ENCODE measurements at regions not wholly inside any gene's neighbourhood (a gene's known extent, or its start where the extent isn't known, plus 50 kb on each side); places are given as distances from the start of the nearest gene placed in this dataset.

- no peak for ATAC-seq (ENCODE audit: poor library complexity)
- intact Hi-C loops (cut with DNase I): no loop called here
- DNase-seq: no peak
Observed at GRCh38 chrX:17206584-17206983, 168.4 kb upstream of the NHS start.

DNA sequence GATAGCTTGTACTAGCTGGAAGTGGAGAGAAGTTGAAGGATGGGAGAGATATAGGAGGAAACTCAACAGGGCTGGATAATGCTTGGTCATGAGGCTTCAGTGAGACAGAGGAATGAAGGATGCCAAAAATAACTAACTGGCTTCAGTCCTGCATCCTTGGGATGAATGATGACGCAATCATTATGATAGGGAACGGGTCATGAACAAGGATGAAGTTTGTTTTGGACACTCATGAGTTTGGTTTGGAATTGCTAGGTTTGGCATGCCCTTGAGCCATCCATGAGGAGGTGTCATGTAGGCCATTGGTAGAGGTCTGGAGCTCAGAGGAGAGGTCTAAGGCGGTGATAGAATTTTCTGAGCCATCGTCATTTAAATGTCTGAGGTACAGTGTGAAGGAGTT lies 160.0 kb upstream of the NHS start:
- intact Hi-C loops (cut with DNase I): no loop called here
- no peak for ATAC-seq (ENCODE audit: poor library complexity)
- DNase-seq: no peak

DNA sequence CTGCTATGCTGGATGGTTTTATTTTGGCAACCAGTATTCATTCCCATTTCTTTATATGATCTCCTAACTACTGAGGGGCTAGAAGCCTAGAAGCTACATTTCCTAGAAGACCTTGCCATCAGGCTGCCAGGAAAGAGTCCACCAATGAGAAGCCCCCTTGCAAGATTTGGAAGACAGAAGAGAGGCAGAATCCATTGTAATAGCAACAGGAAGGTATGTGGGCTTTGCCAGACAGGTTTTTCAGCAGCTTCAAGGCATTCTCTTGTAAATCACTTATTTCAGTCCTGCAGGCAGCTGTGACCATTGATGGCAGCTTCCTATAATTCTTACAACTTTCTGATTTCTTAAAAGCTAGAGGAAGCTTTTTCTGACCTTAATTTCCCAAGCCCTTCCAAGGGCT lies 148.3 kb upstream of the NHS start:
- no peak for DNase-seq
- ATAC-seq (ENCODE audit: poor library complexity): no peak
- intact Hi-C loops (cut with DNase I): no loop called here

GRCh38 chrX:17237146-17237545 lies 137.9 kb upstream of the NHS start:
- DNase-seq (no peak), ATAC-seq (ENCODE audit: poor library complexity) (no peak)
- intact Hi-C loops (cut with DNase I): no loop called here

GRCh38 chrX:17242470-17242869 lies 132.5 kb upstream of the NHS start:
- ATAC-seq (ENCODE audit: poor library complexity): no peak
- intact Hi-C loops (cut with DNase I): loop anchor here (5.0 to 10.0 kb wide), 3 partner anchors 132 to 450 kb away; partner anchors contain the start of gene NHS
- DNase-seq: no peak

- intact Hi-C loops (cut with DNase I): loop anchor here (10.0 kb wide), 1 partner anchor 128 kb away; the partner anchor contains the start of gene NHS
- DNase-seq (no peak), ATAC-seq (ENCODE audit: poor library complexity) (no peak)
Observed at GRCh38 chrX:17247144-17247543, 127.9 kb upstream of the NHS start.

GRCh38 chrX:17262123-17262522 lies 112.9 kb upstream of the NHS start:
- intact Hi-C loops (cut with DNase I): no loop called here
- ATAC-seq (ENCODE audit: poor library complexity) (no peak), DNase-seq (no peak)

DNA sequence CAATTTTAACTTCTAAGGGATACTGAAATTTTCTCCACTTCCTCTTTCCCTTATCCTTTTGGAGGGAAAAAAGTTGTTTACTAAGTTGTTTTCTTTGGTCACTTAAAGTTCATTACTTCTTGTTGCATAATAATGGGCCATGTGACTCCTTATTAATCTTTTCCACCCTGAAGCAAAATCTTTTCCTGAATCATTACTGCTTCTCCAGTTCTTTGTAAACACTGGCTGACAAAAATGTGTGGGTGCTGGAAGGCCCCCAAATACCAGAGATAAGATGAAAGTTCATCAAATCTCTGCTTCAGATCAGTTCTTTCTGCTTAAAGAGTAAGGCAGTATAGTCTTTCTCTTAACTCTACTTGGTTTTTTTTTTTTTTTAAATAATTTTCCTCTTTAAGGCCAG lies 108.9 kb upstream of the NHS start:
- no peak for ATAC-seq (ENCODE audit: poor library complexity)
- intact Hi-C loops (cut with DNase I): no loop called here

GRCh38 chrX:17278961-17279360 lies 96.0 kb upstream of the NHS start:
- DNase-seq: no peak
- intact Hi-C loops (cut with DNase I): no loop called here
- no peak for ATAC-seq (ENCODE audit: poor library complexity)

More for the DNA sequence above, 108.9 kb upstream of the NHS start:
- no peak for DNase-seq

DNA sequence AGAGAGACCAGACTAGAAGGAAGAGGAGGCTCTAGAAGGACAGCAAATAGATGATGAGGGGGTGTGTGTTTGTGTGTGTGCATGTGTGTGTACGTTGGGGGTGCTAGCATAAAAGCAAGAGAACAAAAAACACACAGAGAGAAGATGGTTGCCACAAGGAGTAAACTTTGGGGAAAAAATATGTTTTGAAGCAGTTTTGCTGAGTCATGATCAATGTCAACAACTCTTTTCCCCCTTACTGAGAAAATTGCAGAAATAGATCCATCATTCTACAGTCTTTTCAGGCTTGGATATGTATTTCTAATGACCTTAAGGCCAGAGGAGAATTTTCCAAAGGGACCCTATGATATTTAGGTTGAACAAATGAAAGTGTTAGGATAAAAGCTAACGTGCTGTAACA lies 89.0 kb upstream of the NHS start:
- no peak for ATAC-seq (ENCODE audit: poor library complexity)
- no peak for DNase-seq
- intact Hi-C loops (cut with DNase I): no loop called here

DNA sequence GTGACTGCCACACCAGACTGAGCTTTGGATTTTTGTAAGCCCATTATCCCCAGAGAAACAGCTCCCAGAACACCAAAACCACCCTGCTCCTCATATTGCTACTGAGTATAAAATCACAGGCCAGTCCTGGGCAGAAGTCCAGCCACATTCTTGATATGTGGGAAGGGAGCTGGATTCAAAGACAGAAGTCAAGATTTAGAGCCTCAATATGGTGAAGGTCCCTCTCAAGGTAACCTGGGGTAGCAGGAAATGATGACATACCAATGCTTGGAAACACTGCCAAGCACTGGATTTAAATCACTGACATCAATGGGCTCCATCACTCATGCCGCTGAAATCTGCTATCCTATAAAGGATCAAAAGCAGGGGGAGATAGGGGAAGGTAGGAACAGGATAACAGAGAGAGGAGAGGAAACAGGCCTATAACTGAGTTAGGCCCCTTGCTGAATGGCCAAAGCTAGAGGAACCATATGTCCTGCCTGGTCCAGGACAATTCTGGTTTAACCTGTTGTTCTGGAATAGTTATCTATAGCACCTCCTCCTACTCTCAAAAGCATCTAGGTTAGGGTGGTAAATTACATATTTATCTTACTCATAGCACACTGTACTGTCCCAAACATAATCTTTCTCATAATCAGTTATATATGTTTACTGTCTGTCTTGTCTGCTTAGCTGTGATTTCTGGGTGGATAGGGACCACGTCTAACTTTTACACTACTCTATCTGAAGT lies 83.7 kb upstream of the NHS start:
- intact Hi-C loops (cut with DNase I): no loop called here
- DNase-seq (no peak), ATAC-seq (ENCODE audit: poor library complexity) (no peak)

DNA sequence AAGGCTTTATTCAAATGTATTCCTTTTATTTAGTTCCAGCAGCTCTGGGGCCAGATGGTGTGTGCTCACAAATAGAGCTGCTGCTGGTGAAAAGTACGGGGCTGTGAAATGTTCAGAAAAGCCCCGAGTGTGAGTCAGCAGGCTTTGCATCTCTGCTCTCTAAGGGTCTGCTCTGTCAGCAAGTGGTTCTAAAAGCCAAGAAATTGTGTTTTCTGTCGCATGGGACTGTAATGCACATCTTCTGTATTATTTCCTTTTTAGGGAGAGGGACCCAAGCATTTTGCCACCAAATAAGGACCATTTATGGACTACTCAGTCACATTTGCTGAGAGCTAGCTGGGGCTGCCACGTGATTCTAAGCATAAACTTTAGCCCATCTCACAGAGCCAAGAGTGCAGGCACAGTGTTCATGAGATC lies 82.9 kb upstream of the NHS start:
- ATAC-seq (ENCODE audit: poor library complexity) (no peak), DNase-seq (no peak)
- intact Hi-C loops (cut with DNase I): no loop called here

DNA sequence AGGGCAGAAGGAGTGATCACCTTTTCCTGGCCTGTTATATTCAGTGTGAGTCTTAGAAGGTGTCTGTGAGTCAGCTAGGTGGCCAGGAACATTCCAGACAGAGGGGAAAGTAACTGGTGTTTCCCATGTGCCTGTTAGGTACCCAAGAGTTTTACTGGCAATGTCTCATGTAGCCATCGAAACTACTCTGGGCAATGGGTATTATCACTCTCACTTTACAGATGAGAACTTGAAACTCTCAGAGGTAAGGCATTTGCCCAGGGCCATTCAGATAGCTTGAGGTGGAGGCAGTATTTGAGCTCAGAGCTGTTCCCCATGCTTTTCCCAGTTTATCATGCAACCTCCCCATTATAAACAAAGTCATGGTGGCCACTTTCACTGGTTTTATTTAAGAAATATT lies 80.4 kb upstream of the NHS start:
- DNase-seq: no peak
- intact Hi-C loops (cut with DNase I): no loop called here
- no peak for ATAC-seq (ENCODE audit: poor library complexity)

DNA sequence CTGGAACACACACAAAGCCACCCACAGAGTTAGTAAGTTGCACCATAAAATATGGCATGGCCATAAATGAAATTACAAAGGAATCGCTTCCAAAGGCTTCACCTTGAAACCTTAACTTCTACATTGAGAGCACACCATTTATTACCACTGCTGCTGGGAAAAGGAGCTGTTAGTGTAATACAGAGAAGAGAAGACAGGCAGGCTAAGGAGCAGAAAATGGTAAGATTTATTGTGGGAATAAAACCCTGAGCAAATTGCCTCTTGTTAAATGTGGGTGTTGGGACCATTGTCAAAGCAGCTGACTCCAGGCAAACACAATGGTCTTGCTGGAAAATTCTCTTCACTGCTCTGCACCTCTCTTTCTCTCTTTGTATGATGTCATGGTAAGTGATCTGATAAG lies 79.2 kb upstream of the NHS start:
- DNase-seq: no peak

DNA sequence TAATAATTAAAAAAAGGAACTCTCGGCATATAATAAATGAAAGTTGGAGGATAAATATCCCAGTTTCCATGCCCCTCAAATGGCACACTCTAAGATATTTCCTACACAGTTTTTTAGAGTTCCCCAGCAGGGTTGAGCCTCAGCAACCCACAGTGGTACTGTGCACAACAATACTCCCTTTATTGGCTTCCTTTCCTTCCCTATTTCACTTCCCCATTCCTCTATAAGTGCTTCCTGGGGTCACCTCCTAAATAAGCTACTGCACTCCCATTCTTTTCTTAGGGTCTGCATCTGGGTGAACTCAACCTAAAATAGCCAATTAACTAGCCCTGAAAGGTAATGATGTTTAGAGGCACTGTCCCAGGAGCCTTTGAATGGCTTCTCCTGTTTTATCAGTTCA lies 76.4 kb upstream of the NHS start:
- DNase-seq (no peak), ATAC-seq (ENCODE audit: poor library complexity) (no peak)
- intact Hi-C loops (cut with DNase I): no loop called here

More for the DNA sequence above, 79.2 kb upstream of the NHS start:
- ATAC-seq (ENCODE audit: poor library complexity): no peak
- intact Hi-C loops (cut with DNase I): no loop called here

GRCh38 chrX:17299206-17299605 lies 75.8 kb upstream of the NHS start:
- DNase-seq (no peak), ATAC-seq (ENCODE audit: poor library complexity) (no peak)
- intact Hi-C loops (cut with DNase I): no loop called here

DNA sequence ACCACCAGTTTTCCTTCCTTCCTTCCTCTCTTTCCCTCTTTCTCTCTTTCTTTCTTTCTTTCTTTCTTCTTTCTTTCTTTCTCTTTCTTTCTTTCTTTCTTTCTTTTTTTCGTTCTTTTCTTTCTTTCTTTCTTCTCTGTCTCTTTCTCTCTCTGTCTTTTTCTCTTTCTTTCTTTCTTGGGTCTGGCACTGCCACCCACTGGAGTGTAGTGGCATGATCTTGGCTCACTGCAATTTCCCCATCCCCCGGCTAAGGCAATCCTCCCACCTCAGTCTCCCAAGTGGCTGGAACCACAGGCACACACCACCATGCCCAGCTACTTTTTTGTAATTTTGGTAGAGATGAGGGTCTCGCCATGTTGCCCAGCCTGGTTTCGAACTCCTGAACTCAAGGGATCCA lies 51.6 kb upstream of the NHS start:
- intact Hi-C loops (cut with DNase I): no loop called here
- ATAC-seq (ENCODE audit: poor library complexity): no peak

More for the DNA sequence above, 51.6 kb upstream of the NHS start:
- no peak for DNase-seq
